ENCODE measurements at regions not wholly inside any gene's neighbourhood (a gene's known extent, or its start where the extent isn't known, plus 50 kb on each side); places are given as distances from the start of the nearest gene placed in this dataset.
A peak's percentile ranks its signal among the peaks of the same experiment; 100 is the strongest.

- Histone ChIP-seq H3K4me3 (ENCODE audit: low read depth in 1 of 3, low read length in 3 of 3) (no peak overlapping the region), H3K36me3 (ENCODE audit: control insufficient read depth in 3 of 3, insufficient read depth in 2 of 3, low read depth in 1 of 3, low read length in 3 of 3) (no peaks in the 10 kb centered on the region), H3K9me3 (ENCODE audit: control insufficient read depth in 2 of 2, insufficient read depth in 1 of 2, low read depth in 1 of 2, low read length in 1 of 2) (peaks cover 0 to 9% of the 10 kb centered on the region in 2 donors), H3K27ac (ENCODE audit: low read depth in 1 of 3, low read length in 2 of 3) (no peak overlapping the region), H3K27me3 (ENCODE audit: control insufficient read depth in 3 of 3, insufficient read depth in 3 of 3, low read length in 3 of 3) (no peaks in the 10 kb centered on the region), H3K4me1 (ENCODE audit: control insufficient read depth in 3 of 3, insufficient read depth in 2 of 3, low read depth in 1 of 3, low read length in 2 of 3) (no peaks in the 10 kb centered on the region)
- no peak for DNase-seq
- no peak for FAIRE-seq
Observed at GRCh38 chr5:74224331-74224730, 416.2 kb downstream of the ENC1 start.

- DNase-seq (no peak), FAIRE-seq (no peak)
- no peaks in the 10 kb centered on the region for H3K27me3 ChIP-seq (ENCODE audit: control insufficient read depth in 3 of 3, insufficient read depth in 3 of 3, low read length in 3 of 3)
- H3K27ac ChIP-seq (ENCODE audit: low read depth in 1 of 3, low read length in 2 of 3): no peak overlapping the region
- H3K4me3 ChIP-seq (ENCODE audit: low read depth in 1 of 3, low read length in 3 of 3): no peak overlapping the region
- H3K4me1 ChIP-seq (ENCODE audit: control insufficient read depth in 3 of 3, insufficient read depth in 2 of 3, low read depth in 1 of 3, low read length in 2 of 3): no peaks in the 10 kb centered on the region
- peaks cover 0 to 9% of the 10 kb centered on the region in 2 donors for H3K9me3 ChIP-seq (ENCODE audit: control insufficient read depth in 2 of 2, insufficient read depth in 1 of 2, low read depth in 1 of 2, low read length in 1 of 2)
- H3K36me3 ChIP-seq (ENCODE audit: control insufficient read depth in 3 of 3, insufficient read depth in 2 of 3, low read depth in 1 of 3, low read length in 3 of 3): no peaks in the 10 kb centered on the region
- 74 to 97% (median 80%) methylated on average over 1 of the region's 1 CpG for WGBS, 3 donors
Observed at GRCh38 chr5:74222806-74223205, 417.7 kb downstream of the ENC1 start.

GRCh38 chr5:74221413-74221812, 419.1 kb downstream of the ENC1 start:
- FAIRE-seq: no peak
- no peaks in the 10 kb centered on the region for H3K4me1 ChIP-seq (ENCODE audit: control insufficient read depth in 3 of 3, insufficient read depth in 2 of 3, low read depth in 1 of 3, low read length in 2 of 3)
- no peak overlapping the region for H3K27ac ChIP-seq (ENCODE audit: low read depth in 1 of 3, low read length in 2 of 3)
- no peaks in the 10 kb centered on the region for H3K36me3 ChIP-seq (ENCODE audit: control insufficient read depth in 3 of 3, insufficient read depth in 2 of 3, low read depth in 1 of 3, low read length in 3 of 3)
- H3K9me3 ChIP-seq (ENCODE audit: control insufficient read depth in 2 of 2, insufficient read depth in 1 of 2, low read depth in 1 of 2, low read length in 1 of 2): peaks cover 0 to 9% of the 10 kb centered on the region in 2 donors
- no peak overlapping the region for H3K4me3 ChIP-seq (ENCODE audit: low read depth in 1 of 3, low read length in 3 of 3)
- H3K27me3 ChIP-seq (ENCODE audit: control insufficient read depth in 3 of 3, insufficient read depth in 3 of 3, low read length in 3 of 3): no peaks in the 10 kb centered on the region
- DNase-seq: no peak
- WGBS, 3 donors: 83 to 91% (median 87%) methylated on average over 5 of the region's 5 CpGs

- WGBS, 3 donors: 76 to 96% (median 83%) methylated on average over 1 of the region's 1 CpG
- H3K4me1 ChIP-seq (ENCODE audit: control insufficient read depth in 3 of 3, insufficient read depth in 2 of 3, low read depth in 1 of 3, low read length in 2 of 3): no peaks in the 10 kb centered on the region
- FAIRE-seq: no peak
Observed at GRCh38 chr5:74216012-74216411, 424.5 kb downstream of the ENC1 start.

GRCh38 chr5:74212336-74212735, 428.2 kb downstream of the ENC1 start:
- Histone ChIP-seq H3K9me3 (ENCODE audit: control insufficient read depth in 2 of 2, insufficient read depth in 1 of 2, low read depth in 1 of 2, low read length in 1 of 2) (no peaks in the 10 kb centered on the region), H3K36me3 (ENCODE audit: control insufficient read depth in 3 of 3, insufficient read depth in 2 of 3, low read depth in 1 of 3, low read length in 3 of 3) (no peaks in the 10 kb centered on the region), H3K27me3 (ENCODE audit: control insufficient read depth in 3 of 3, insufficient read depth in 3 of 3, low read length in 3 of 3) (no peaks in the 10 kb centered on the region), H3K4me1 (ENCODE audit: control insufficient read depth in 3 of 3, insufficient read depth in 2 of 3, low read depth in 1 of 3, low read length in 2 of 3) (no peaks in the 10 kb centered on the region), H3K4me3 (ENCODE audit: low read depth in 1 of 3, low read length in 3 of 3) (no peak overlapping the region), H3K27ac (ENCODE audit: low read depth in 1 of 3, low read length in 2 of 3) (no peak overlapping the region)
- 75 to 79% (median 77%) methylated on average over 5 of the region's 5 CpGs for WGBS, 3 donors
- peak in 1 of 2 donors; percentile 19 for DNase-seq
- no peak for FAIRE-seq

More at GRCh38 chr5:74216012-74216411, 424.5 kb downstream of the ENC1 start:
- Histone ChIP-seq H3K36me3 (ENCODE audit: control insufficient read depth in 3 of 3, insufficient read depth in 2 of 3, low read depth in 1 of 3, low read length in 3 of 3) (no peaks in the 10 kb centered on the region), H3K4me3 (ENCODE audit: low read depth in 1 of 3, low read length in 3 of 3) (no peak overlapping the region), H3K9me3 (ENCODE audit: control insufficient read depth in 2 of 2, insufficient read depth in 1 of 2, low read depth in 1 of 2, low read length in 1 of 2) (no peaks in the 10 kb centered on the region), H3K27me3 (ENCODE audit: control insufficient read depth in 3 of 3, insufficient read depth in 3 of 3, low read length in 3 of 3) (no peaks in the 10 kb centered on the region), H3K27ac (ENCODE audit: low read depth in 1 of 3, low read length in 2 of 3) (no peak overlapping the region)
- DNase-seq: no peak

- Histone ChIP-seq H3K36me3 (ENCODE audit: control insufficient read depth in 3 of 3, insufficient read depth in 2 of 3, low read depth in 1 of 3, low read length in 3 of 3) (no peaks in the 10 kb centered on the region), H3K9me3 (ENCODE audit: control insufficient read depth in 2 of 2, insufficient read depth in 1 of 2, low read depth in 1 of 2, low read length in 1 of 2) (no peaks in the 10 kb centered on the region), H3K27ac (ENCODE audit: low read depth in 1 of 3, low read length in 2 of 3) (no peak overlapping the region), H3K4me1 (ENCODE audit: control insufficient read depth in 3 of 3, insufficient read depth in 2 of 3, low read depth in 1 of 3, low read length in 2 of 3) (no peaks in the 10 kb centered on the region), H3K27me3 (ENCODE audit: control insufficient read depth in 3 of 3, insufficient read depth in 3 of 3, low read length in 3 of 3) (no peaks in the 10 kb centered on the region), H3K4me3 (ENCODE audit: low read depth in 1 of 3, low read length in 3 of 3) (no peak overlapping the region)
- no peak for DNase-seq
- WGBS, 3 donors: 85 to 88% (median 86%) methylated on average over 2 of the region's 2 CpGs
- FAIRE-seq: no peak
Observed at GRCh38 chr5:74209571-74209970, 431.0 kb downstream of the ENC1 start.

GRCh38 chr5:74206579-74207550, 433.7 kb downstream of the ENC1 start:
- Histone ChIP-seq H3K36me3 (ENCODE audit: control insufficient read depth in 3 of 3, insufficient read depth in 2 of 3, low read depth in 1 of 3, low read length in 3 of 3) (no peaks in the 10 kb centered on the region), H3K27me3 (ENCODE audit: control insufficient read depth in 3 of 3, insufficient read depth in 3 of 3, low read length in 3 of 3) (no peaks in the 10 kb centered on the region), H3K27ac (ENCODE audit: low read depth in 1 of 3, low read length in 2 of 3) (no peak overlapping the region), H3K4me1 (ENCODE audit: control insufficient read depth in 3 of 3, insufficient read depth in 2 of 3, low read depth in 1 of 3, low read length in 2 of 3) (peaks cover 1 to 5% (median 2%) of the 10 kb centered on the region in 3 donors), H3K9me3 (ENCODE audit: control insufficient read depth in 2 of 2, insufficient read depth in 1 of 2, low read depth in 1 of 2, low read length in 1 of 2) (no peaks in the 10 kb centered on the region), H3K4me3 (ENCODE audit: low read depth in 1 of 3, low read length in 3 of 3) (no peak overlapping the region)
- 68 to 78% (median 71%) methylated on average over 12 of the region's 12 CpGs for WGBS, 3 donors
- FAIRE-seq (no peak), DNase-seq (no peak)

GRCh38 chr5:74205767-74206578, 434.6 kb downstream of the ENC1 start:
- no peak overlapping the region for H3K4me3 ChIP-seq (ENCODE audit: low read depth in 1 of 3, low read length in 3 of 3)
- H3K9me3 ChIP-seq (ENCODE audit: control insufficient read depth in 2 of 2, insufficient read depth in 1 of 2, low read depth in 1 of 2, low read length in 1 of 2): no peaks in the 10 kb centered on the region
- WGBS, 3 donors: 71 to 78% (median 71%) methylated on average over 6 of the region's 6 CpGs
- no peak overlapping the region for H3K27ac ChIP-seq (ENCODE audit: low read depth in 1 of 3, low read length in 2 of 3)
- FAIRE-seq (no peak), DNase-seq (no peak)
- peaks cover 2 to 9% (median 8%) of the 10 kb centered on the region in 3 donors for H3K4me1 ChIP-seq (ENCODE audit: control insufficient read depth in 3 of 3, insufficient read depth in 2 of 3, low read depth in 1 of 3, low read length in 2 of 3)
- H3K36me3 ChIP-seq (ENCODE audit: control insufficient read depth in 3 of 3, insufficient read depth in 2 of 3, low read depth in 1 of 3, low read length in 3 of 3): no peaks in the 10 kb centered on the region
- H3K27me3 ChIP-seq (ENCODE audit: control insufficient read depth in 3 of 3, insufficient read depth in 3 of 3, low read length in 3 of 3): no peaks in the 10 kb centered on the region

Measured in small intestine (tissue), 7 donors.